ENCODE measurements at regions not wholly inside any gene's neighbourhood (a gene's known extent, or its start where the extent isn't known, plus 50 kb on each side); places are given as distances from the start of the nearest gene placed in this dataset.

GRCh38 chr9:107953556-107954125 lies 464.1 kb upstream of the KLF4 start:
- no peaks in the 10 kb centered on the region for H3F3A ChIP-seq (ENCODE audit: low read depth)
- H3K27me3 ChIP-seq (ENCODE audit: insufficient read depth, low read length, poor library complexity, severe bottlenecking) = no peaks in the 10 kb centered on the region
- 0 out of 2 replicates have a peak, but pooled peaks cover 3% of the 10 kb centered on the region for H3K9me2 ChIP-seq (replicated peaks; ENCODE audit: low read depth, low read length)
- no peak overlapping the region for H3K9ac ChIP-seq (ENCODE audit: low read depth, low read length, poor library complexity, severe bottlenecking)
- H3K4me2 ChIP-seq (ENCODE audit: low read depth, low read length, poor library complexity, severe bottlenecking) = no peak overlapping the region
- no peaks in the 10 kb centered on the region for H3K36me3 ChIP-seq (ENCODE audit: insufficient read depth, low read length)
- no peaks in the 10 kb centered on the region for H3K4me1 ChIP-seq (ENCODE audit: insufficient read depth, low read length, poor library complexity, severe bottlenecking)
- H3K4me3 ChIP-seq (ENCODE audit: low read length, poor library complexity, severe bottlenecking) = no peak overlapping the region
- TF ChIP-seq CTCF (conservative IDR thresholded peaks at IDR 0.05; ENCODE audit: low read length) (no peak), EZH2phosphoT487 (IDR thresholded peaks at IDR 0.05; ENCODE audit: borderline replicate concordance) (no peak)
- H2AFZ ChIP-seq (ENCODE audit: low read length) = no peak overlapping the region
- no peaks in the 10 kb centered on the region for H3K79me2 ChIP-seq (ENCODE audit: insufficient read depth, low read length)
- H3K9me3 ChIP-seq (ENCODE audit: insufficient read depth, low read depth, low read length) = no peaks in the 10 kb centered on the region
- no peaks in the 10 kb centered on the region for H4K20me1 ChIP-seq (ENCODE audit: insufficient read depth, low read length, poor library complexity, severe bottlenecking)

DNA sequence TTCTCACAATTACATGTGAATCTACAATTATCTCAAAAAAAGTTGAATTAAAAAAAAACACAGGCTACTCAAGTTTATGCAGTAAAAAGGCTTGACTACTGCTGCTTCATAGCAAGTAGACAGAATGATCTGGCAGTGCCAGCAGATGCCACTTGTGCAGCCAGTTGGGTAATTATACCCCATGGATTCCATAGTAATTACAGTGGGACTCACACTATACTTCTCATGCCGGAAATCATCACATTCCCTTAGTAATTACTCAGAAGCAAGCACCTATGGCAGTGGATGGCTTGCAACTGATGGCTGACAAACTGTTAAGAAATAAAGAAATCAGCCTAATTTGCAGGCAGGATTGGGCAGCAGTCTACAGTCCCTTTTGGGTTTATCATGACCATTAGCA lies 463.2 kb upstream of the KLF4 start:
- 0 out of 2 replicates have a peak, but pooled peaks cover 3% of the 10 kb centered on the region for H3K9me2 ChIP-seq (replicated peaks; ENCODE audit: low read depth, low read length)
- H2AFZ ChIP-seq (ENCODE audit: low read length) = no peak overlapping the region
- H3K36me3 ChIP-seq (ENCODE audit: insufficient read depth, low read length) = no peaks in the 10 kb centered on the region
- TF ChIP-seq EZH2phosphoT487 (IDR thresholded peaks at IDR 0.05; ENCODE audit: borderline replicate concordance) (no peak), CTCF (conservative IDR thresholded peaks at IDR 0.05; ENCODE audit: low read length) (no peak)
- H3K79me2 ChIP-seq (ENCODE audit: insufficient read depth, low read length) = no peaks in the 10 kb centered on the region
- H3K4me1 ChIP-seq (ENCODE audit: insufficient read depth, low read length, poor library complexity, severe bottlenecking) = no peaks in the 10 kb centered on the region
- H4K20me1 ChIP-seq (ENCODE audit: insufficient read depth, low read length, poor library complexity, severe bottlenecking) = no peaks in the 10 kb centered on the region
- H3K9me3 ChIP-seq (ENCODE audit: insufficient read depth, low read depth, low read length) = no peaks in the 10 kb centered on the region
- no peaks in the 10 kb centered on the region for H3F3A ChIP-seq (ENCODE audit: low read depth)
- no peak overlapping the region for H3K4me2 ChIP-seq (ENCODE audit: low read depth, low read length, poor library complexity, severe bottlenecking)
- H3K4me3 ChIP-seq (ENCODE audit: low read length, poor library complexity, severe bottlenecking) = no peak overlapping the region
- H3K27me3 ChIP-seq (ENCODE audit: insufficient read depth, low read length, poor library complexity, severe bottlenecking) = no peaks in the 10 kb centered on the region
- no peak overlapping the region for H3K9ac ChIP-seq (ENCODE audit: low read depth, low read length, poor library complexity, severe bottlenecking)

GRCh38 chr9:107951511-107951910 lies 461.9 kb upstream of the KLF4 start:
- Histone ChIP-seq H3K27me3 (ENCODE audit: insufficient read depth, low read length, poor library complexity, severe bottlenecking) (no peaks in the 10 kb centered on the region), H3K79me2 (ENCODE audit: insufficient read depth, low read length) (no peaks in the 10 kb centered on the region)

More at GRCh38 chr9:107951511-107951910, 461.9 kb upstream of the KLF4 start:
- H3K36me3 ChIP-seq (ENCODE audit: insufficient read depth, low read length) = no peaks in the 10 kb centered on the region
- H3F3A ChIP-seq (ENCODE audit: low read depth) = no peaks in the 10 kb centered on the region
- H2AFZ ChIP-seq (ENCODE audit: low read length) = no peak overlapping the region
- TF ChIP-seq EZH2phosphoT487 (IDR thresholded peaks at IDR 0.05; ENCODE audit: borderline replicate concordance) = no peak
- no peak for TF ChIP-seq CTCF (conservative IDR thresholded peaks at IDR 0.05; ENCODE audit: low read length)
- H3K9me3 ChIP-seq (ENCODE audit: insufficient read depth, low read depth, low read length) = no peaks in the 10 kb centered on the region
- no peak overlapping the region for H3K4me2 ChIP-seq (ENCODE audit: low read depth, low read length, poor library complexity, severe bottlenecking)
- no peaks in the 10 kb centered on the region for H3K4me1 ChIP-seq (ENCODE audit: insufficient read depth, low read length, poor library complexity, severe bottlenecking)
- H3K9ac ChIP-seq (ENCODE audit: low read depth, low read length, poor library complexity, severe bottlenecking) = no peak overlapping the region
- H3K9me2 ChIP-seq (replicated peaks; ENCODE audit: low read depth, low read length) = 0 out of 2 replicates have a peak, but pooled peaks cover 3% of the 10 kb centered on the region
- no peaks in the 10 kb centered on the region for H4K20me1 ChIP-seq (ENCODE audit: insufficient read depth, low read length, poor library complexity, severe bottlenecking)
- no peak overlapping the region for H3K4me3 ChIP-seq (ENCODE audit: low read length, poor library complexity, severe bottlenecking)

Measured in Loucy (cell line).